Hippocampal formation (tissue), 2 donors: ENCODE measurements at regions not wholly inside any gene's neighbourhood (a gene's known extent, or its start where the extent isn't known, plus 50 kb on each side); places are given as distances from the start of the nearest gene placed in this dataset.

Experiments used
- DNase-seq, 2 donors: peaks; one replicate each; lab custom pipeline; 2025; lab: John Stamatoyannopoulos, UW

DNA sequence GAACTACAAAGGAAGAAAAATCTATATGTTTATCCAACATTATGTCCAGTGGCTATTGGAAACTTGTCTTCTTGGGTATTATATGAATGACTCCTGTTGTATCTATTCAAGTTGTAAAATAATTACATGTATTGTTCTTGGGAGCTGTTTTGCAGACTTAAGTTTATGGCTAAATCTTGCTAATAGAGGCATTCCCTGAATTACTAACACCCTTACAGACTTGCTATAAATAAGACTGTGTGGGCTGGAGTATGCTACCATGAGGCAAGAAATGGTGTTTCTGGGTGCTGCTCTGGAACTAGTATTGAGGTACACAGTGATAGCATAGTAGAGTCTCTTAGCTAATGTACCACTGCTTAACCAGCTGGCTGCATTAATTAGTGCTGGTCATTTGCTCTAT, 155.1 kb downstream of the HIPK3 start:
- peak in 1 of 2 donors; percentile 20 for DNase-seq

DNA sequence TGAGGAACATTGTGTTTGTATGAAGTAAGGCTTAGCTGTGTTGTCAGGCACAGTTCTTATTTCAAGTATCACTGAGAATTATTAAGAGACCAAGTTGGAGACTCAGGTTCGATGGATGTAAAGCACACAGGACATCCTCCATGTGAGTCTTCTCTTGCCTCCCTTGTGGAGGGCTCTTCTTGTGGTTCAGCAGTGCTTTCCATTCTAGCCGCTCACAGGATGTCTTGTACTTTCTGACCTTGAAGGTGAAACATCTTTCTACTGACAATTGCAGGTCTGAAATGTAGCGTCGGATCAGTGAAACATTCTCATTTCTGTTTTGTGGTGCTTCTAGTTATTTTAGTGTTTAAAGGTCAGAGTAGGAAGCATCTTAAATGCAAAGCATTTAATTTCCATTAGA, 154.6 kb downstream of the HIPK3 start:
- DNase-seq, result no peak

DNA sequence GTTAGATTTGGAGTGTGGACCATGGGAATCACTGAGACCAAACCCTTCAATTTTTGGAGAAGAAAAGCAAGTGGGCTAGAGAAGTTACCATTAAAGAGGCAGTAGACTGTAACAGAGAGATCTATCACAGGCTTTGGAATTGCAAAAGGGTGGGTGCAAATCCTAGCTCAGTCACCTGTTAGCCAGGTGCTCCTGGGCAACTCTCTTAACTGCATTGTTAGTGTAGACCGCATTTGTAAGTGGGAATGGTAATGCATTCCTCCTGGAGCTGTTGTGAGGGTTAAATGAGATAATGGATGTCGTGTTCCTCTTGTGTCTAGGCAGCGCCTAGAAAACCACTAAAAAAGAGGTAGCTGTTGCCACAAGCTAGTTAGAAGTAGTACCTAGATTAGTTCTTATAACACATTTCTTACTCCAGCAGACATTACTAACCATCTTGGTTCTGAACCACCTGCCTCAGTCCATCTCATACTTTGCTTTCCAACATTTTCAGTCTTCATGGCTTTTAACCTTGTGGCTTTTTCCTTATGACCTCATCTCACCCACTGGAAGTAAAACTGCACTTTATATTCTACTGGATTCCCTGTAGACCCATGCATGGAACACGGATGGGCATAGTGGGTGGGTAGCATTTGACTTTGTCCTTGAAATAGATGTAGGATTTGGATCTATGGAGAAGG, 153.0 kb downstream of the HIPK3 start:
- DNase-seq, result no peak
